ENCODE measurements at regions not wholly inside any gene's neighbourhood (a gene's known extent, or its start where the extent isn't known, plus 50 kb on each side); places are given as distances from the start of the nearest gene placed in this dataset.

DNA sequence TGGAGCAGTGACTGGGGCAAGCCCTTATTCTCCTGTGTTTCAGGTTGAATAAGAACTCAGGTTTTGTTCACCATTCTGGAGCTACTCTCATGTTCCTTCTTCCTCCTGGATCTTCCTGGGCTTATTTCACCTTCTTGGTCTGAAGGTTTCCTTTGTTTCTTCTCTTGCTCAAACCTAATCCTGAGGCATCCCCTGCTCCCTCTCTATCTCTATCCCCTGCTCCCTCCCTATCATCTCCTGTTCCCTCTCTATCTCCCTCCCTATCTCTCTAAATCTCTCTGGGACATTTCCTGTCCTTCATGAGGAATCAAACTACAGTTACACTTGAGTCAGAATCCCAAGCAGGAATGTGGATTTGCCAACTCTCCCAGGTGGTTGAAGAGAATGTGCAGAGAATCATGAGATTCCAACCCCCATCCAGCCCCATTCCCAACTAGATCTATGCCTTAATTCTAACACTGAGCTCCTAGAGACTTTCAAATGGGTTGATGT is 134.9 kb upstream of the ZIC3 start:
- TF ChIP-seq, protein P1, sequence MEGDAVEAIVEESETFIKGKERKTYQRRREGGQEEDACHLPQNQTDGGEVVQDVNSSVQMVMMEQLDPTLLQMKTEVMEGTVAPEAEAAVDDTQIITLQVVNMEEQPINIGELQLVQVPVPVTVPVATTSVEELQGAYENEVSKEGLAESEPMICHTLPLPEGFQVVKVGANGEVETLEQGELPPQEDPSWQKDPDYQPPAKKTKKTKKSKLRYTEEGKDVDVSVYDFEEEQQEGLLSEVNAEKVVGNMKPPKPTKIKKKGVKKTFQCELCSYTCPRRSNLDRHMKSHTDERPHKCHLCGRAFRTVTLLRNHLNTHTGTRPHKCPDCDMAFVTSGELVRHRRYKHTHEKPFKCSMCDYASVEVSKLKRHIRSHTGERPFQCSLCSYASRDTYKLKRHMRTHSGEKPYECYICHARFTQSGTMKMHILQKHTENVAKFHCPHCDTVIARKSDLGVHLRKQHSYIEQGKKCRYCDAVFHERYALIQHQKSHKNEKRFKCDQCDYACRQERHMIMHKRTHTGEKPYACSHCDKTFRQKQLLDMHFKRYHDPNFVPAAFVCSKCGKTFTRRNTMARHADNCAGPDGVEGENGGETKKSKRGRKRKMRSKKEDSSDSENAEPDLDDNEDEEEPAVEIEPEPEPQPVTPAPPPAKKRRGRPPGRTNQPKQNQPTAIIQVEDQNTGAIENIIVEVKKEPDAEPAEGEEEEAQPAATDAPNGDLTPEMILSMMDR (IDR thresholded peaks at IDR 0.05): no peak
- TF ChIP-seq POLR2A (IDR thresholded peaks at IDR 0.05): no peak
